HG03103 (cell line): ENCODE measurements at regions not wholly inside any gene's neighbourhood (a gene's known extent, or its start where the extent isn't known, plus 50 kb on each side); places are given as distances from the start of the nearest gene placed in this dataset.
"Not testable (repeated sequence)": the region's sequence is repeated elsewhere in the genome, so short reads cannot be mapped to it uniquely, and the experiment has no call there.

Experiments used
- ATAC-seq: cut with Tn5 transposase; IDR thresholded peaks from one replicate; pipeline ENCODE4 v1.9.1; 2021; ENCODE audit warnings: low read depth; ENCODE audit not compliant: unreplicated experiment

- ATAC-seq = no peak
Observed at GRCh38 chr4:129968778-129969177, 872.8 kb downstream of the C4orf33 start.

- ATAC-seq = no peak
Observed at GRCh38 chr4:129970801-129971200, 874.8 kb downstream of the C4orf33 start.

- no peak for ATAC-seq
Observed at GRCh38 chr4:129971419-129971818, 875.5 kb downstream of the C4orf33 start.

GRCh38 chr4:129972257-129972656, 876.3 kb downstream of the C4orf33 start:
- no peak for ATAC-seq

- ATAC-seq = no peak
Observed at GRCh38 chr4:129974730-129975129, 878.8 kb downstream of the C4orf33 start.

- no peak for ATAC-seq
Observed at GRCh38 chr4:129978315-129978714, 882.4 kb downstream of the C4orf33 start.

- ATAC-seq = no peak
Observed at GRCh38 chr4:129988957-129989356, 893.0 kb downstream of the C4orf33 start.

GRCh38 chr4:129994715-129995114, 898.8 kb downstream of the C4orf33 start:
- no peak for ATAC-seq

GRCh38 chr4:129998436-129999150, 902.6 kb downstream of the C4orf33 start:
- no peak for ATAC-seq

- ATAC-seq = no peak
Observed at GRCh38 chr4:129999156-129999555, 903.2 kb downstream of the C4orf33 start.

- ATAC-seq = no peak
Observed at GRCh38 chr4:130008461-130008860, 912.5 kb downstream of the C4orf33 start.

- ATAC-seq = not testable (repeated sequence)
Observed at GRCh38 chr4:130012806-130013205, 916.9 kb downstream of the C4orf33 start.

- no peak for ATAC-seq
Observed at GRCh38 chr4:130021706-130022105, 925.8 kb downstream of the C4orf33 start.

GRCh38 chr4:130023088-130023487, 927.1 kb downstream of the C4orf33 start:
- ATAC-seq = no peak

- ATAC-seq = no peak
Observed at GRCh38 chr4:130025701-130026100, 929.7 kb downstream of the C4orf33 start.

- no peak for ATAC-seq
Observed at GRCh38 chr4:130026185-130026584, 930.2 kb downstream of the C4orf33 start.

- ATAC-seq = no peak
Observed at GRCh38 chr4:130027973-130028372, 932.0 kb downstream of the C4orf33 start.

GRCh38 chr4:130028552-130028951, 932.6 kb downstream of the C4orf33 start:
- ATAC-seq = peak; percentile 96

GRCh38 chr4:130029442-130029841, 933.5 kb downstream of the C4orf33 start:
- no peak for ATAC-seq

GRCh38 chr4:130031858-130032257, 935.9 kb downstream of the C4orf33 start:
- no peak for ATAC-seq

- ATAC-seq = not testable (repeated sequence)
Observed at GRCh38 chr4:130033657-130034056, 937.7 kb downstream of the C4orf33 start.

- ATAC-seq = no peak
Observed at GRCh38 chr4:130034876-130035275, 938.9 kb downstream of the C4orf33 start.

GRCh38 chr4:130035391-130035790, 939.4 kb downstream of the C4orf33 start:
- no peak for ATAC-seq
